SKM-1 (cell line): ENCODE measurements at regions not wholly inside any gene's neighbourhood (a gene's known extent, or its start where the extent isn't known, plus 50 kb on each side); places are given as distances from the start of the nearest gene placed in this dataset.
A peak's percentile ranks its signal among the peaks of the same experiment; 100 is the strongest.

Source experiments
- DNase-seq: peaks from one replicate; lab custom pipeline; 2025; ENCODE audit not compliant: unreplicated experiment; lab: John Stamatoyannopoulos, UW

- DNase-seq = no peak
Observed at GRCh38 chr20:39946053-39946810, 742.8 kb downstream of the MAFB start.

- no peak for DNase-seq
Observed at GRCh38 chr20:39944861-39945260, 744.2 kb downstream of the MAFB start.

- DNase-seq = no peak
Observed at GRCh38 chr20:39943336-39943735, 745.7 kb downstream of the MAFB start.

- no peak for DNase-seq
Observed at GRCh38 chr20:39941245-39941644, 747.8 kb downstream of the MAFB start.

GRCh38 chr20:39939241-39939865 lies 749.7 kb downstream of the MAFB start:
- DNase-seq = no peak

GRCh38 chr20:39936401-39936800 lies 752.6 kb downstream of the MAFB start:
- DNase-seq = no peak

- no peak for DNase-seq
Observed at GRCh38 chr20:39935901-39936300, 753.1 kb downstream of the MAFB start.

- no peak for DNase-seq
Observed at GRCh38 chr20:39916236-39916765, 772.7 kb downstream of the MAFB start.

GRCh38 chr20:39913274-39913673 lies 775.8 kb downstream of the MAFB start:
- DNase-seq = no peak

- DNase-seq = no peak
Observed at GRCh38 chr20:39911497-39911896, 777.5 kb downstream of the MAFB start.

- no peak for DNase-seq
Observed at GRCh38 chr20:39910536-39910935, 778.5 kb downstream of the MAFB start.

GRCh38 chr20:39909447-39909846 lies 779.6 kb downstream of the MAFB start:
- peak; percentile 19 for DNase-seq

- no peak for DNase-seq
Observed at GRCh38 chr20:39904476-39905112, 784.4 kb downstream of the MAFB start.

- DNase-seq = no peak
Observed at GRCh38 chr20:39903806-39904465, 785.1 kb downstream of the MAFB start.

GRCh38 chr20:39899881-39900280 lies 789.2 kb downstream of the MAFB start:
- no peak for DNase-seq

GRCh38 chr20:39898467-39898852 lies 790.6 kb downstream of the MAFB start:
- DNase-seq = no peak

GRCh38 chr20:39897781-39898466 lies 791.1 kb downstream of the MAFB start:
- no peak for DNase-seq

- no peak for DNase-seq
Observed at GRCh38 chr20:39897058-39897457, 792.0 kb downstream of the MAFB start.

- DNase-seq = no peak
Observed at GRCh38 chr20:39894067-39894466, 795.0 kb downstream of the MAFB start.

- no peak for DNase-seq
Observed at GRCh38 chr20:39893003-39893685, 795.9 kb downstream of the MAFB start.
